ENCODE measurements at regions not wholly inside any gene's neighbourhood (a gene's known extent, or its start where the extent isn't known, plus 50 kb on each side); places are given as distances from the start of the nearest gene placed in this dataset.

DNA sequence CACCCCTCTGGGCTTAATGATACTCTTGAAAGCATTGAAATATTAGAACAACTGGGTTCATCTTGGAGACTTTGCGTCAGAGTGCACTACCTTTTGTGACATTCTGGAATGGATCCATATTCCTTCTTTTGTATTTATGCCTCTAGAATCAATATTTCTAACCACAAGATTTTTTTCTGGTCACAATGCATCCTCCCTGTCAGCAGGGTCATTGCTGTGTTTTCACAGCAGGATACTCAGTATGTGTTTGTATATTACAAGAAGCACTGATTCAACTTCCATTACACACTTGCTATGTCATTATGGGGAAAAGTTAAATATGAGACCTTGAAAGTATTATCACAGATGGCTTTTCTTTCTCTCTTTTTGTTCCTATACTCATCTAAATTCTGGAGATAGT lies 370.0 kb downstream of the HS3ST3B1 start:
- Mint-ChIP-seq H3K27ac (no peak overlapping the region), H3K4me1 (no peaks in the 10 kb centered on the region), H3K27me3 (ENCODE audit: insufficient read depth, low read depth) (peaks cover 2% of the 10 kb centered on the region), H3K36me3 (no peaks in the 10 kb centered on the region), H3K9me3 (peaks cover 2% of the 10 kb centered on the region), H3K4me3 (no peak overlapping the region)
- no peaks in the 10 kb centered on the region for H3K36me3 ChIP-seq
- H4K20me1 ChIP-seq (ENCODE audit: low read depth): no peaks in the 10 kb centered on the region
- H3K27me3 ChIP-seq: no peaks in the 10 kb centered on the region
- H3K4me3 ChIP-seq: no peak overlapping the region
- H2AFZ ChIP-seq (replicated peaks): no peak overlapping the region
- H3K9me3 ChIP-seq (ENCODE audit: low read depth): no peaks in the 10 kb centered on the region
- no peak for DNase-seq (ENCODE audit: low spot score)
- H3K4me1 ChIP-seq: peaks cover 17% of the 10 kb centered on the region
- no peaks in the 10 kb centered on the region for H3K79me2 ChIP-seq (ENCODE audit: low read depth)
- H3F3A ChIP-seq (ENCODE audit: low read depth): no peaks in the 10 kb centered on the region
- no peak overlapping the region for H3K9ac ChIP-seq
- no peak overlapping the region for H3K27ac ChIP-seq
- H3K4me2 ChIP-seq: no peak overlapping the region
- TF ChIP-seq EZH2phosphoT487 (IDR thresholded peaks at IDR 0.05) (no peak), EZH2 (IDR thresholded peaks at IDR 0.05) (no peak)
- TF ChIP-seq, protein P1, sequence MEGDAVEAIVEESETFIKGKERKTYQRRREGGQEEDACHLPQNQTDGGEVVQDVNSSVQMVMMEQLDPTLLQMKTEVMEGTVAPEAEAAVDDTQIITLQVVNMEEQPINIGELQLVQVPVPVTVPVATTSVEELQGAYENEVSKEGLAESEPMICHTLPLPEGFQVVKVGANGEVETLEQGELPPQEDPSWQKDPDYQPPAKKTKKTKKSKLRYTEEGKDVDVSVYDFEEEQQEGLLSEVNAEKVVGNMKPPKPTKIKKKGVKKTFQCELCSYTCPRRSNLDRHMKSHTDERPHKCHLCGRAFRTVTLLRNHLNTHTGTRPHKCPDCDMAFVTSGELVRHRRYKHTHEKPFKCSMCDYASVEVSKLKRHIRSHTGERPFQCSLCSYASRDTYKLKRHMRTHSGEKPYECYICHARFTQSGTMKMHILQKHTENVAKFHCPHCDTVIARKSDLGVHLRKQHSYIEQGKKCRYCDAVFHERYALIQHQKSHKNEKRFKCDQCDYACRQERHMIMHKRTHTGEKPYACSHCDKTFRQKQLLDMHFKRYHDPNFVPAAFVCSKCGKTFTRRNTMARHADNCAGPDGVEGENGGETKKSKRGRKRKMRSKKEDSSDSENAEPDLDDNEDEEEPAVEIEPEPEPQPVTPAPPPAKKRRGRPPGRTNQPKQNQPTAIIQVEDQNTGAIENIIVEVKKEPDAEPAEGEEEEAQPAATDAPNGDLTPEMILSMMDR (IDR thresholded peaks at IDR 0.05): no peak

DNA sequence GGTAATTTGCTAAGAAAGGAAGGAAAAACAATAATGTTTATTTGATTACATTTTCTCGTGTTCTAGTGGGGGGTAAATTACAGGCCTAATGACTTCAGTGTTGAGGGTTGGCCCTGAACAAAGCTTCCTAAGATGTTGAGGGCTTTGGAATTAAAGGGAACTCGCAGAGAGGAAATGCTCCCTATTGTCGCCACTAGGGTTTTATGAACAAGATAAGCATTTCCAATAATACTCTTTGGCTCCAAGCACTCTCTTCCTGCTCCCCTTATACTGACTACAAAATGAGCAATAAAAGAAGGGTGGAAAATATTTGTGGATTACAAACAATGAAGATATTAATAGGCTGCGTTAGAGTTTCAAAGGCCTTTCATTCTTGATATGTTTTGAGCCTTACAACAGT lies 363.6 kb downstream of the HS3ST3B1 start:
- DNase-seq (ENCODE audit: low spot score): peak; percentile 31
- H3K9ac ChIP-seq: no peak overlapping the region
- H3F3A ChIP-seq (ENCODE audit: low read depth): peaks cover 13% of the 10 kb centered on the region
- peaks cover 2% of the 10 kb centered on the region for H3K27me3 Mint-ChIP-seq (ENCODE audit: insufficient read depth, low read depth)
- H3K27ac ChIP-seq: no peak overlapping the region
- H3K27me3 ChIP-seq: no peaks in the 10 kb centered on the region
- H2AFZ ChIP-seq (replicated peaks): no peak overlapping the region
- TF ChIP-seq, protein P1 (IDR thresholded peaks at IDR 0.05): peak; percentile 38
- no peak for TF ChIP-seq EZH2 (IDR thresholded peaks at IDR 0.05)
- H3K9me3 Mint-ChIP-seq: peaks cover 4% of the 10 kb centered on the region
- H3K4me1 Mint-ChIP-seq: no peaks in the 10 kb centered on the region
- no peak overlapping the region for H3K4me3 ChIP-seq
- H3K36me3 ChIP-seq: no peaks in the 10 kb centered on the region
- no peaks in the 10 kb centered on the region for H4K20me1 ChIP-seq (ENCODE audit: low read depth)
- no peaks in the 10 kb centered on the region for H3K79me2 ChIP-seq (ENCODE audit: low read depth)
- no peaks in the 10 kb centered on the region for H3K36me3 Mint-ChIP-seq
- H3K4me3 Mint-ChIP-seq: no peak overlapping the region
- H3K27ac Mint-ChIP-seq: no peak overlapping the region
- H3K9me3 ChIP-seq (ENCODE audit: low read depth): no peaks in the 10 kb centered on the region
- peak overlapping the region; percentile 30 for H3K4me2 ChIP-seq
- H3K4me1 ChIP-seq: peaks cover 24% of the 10 kb centered on the region

DNA sequence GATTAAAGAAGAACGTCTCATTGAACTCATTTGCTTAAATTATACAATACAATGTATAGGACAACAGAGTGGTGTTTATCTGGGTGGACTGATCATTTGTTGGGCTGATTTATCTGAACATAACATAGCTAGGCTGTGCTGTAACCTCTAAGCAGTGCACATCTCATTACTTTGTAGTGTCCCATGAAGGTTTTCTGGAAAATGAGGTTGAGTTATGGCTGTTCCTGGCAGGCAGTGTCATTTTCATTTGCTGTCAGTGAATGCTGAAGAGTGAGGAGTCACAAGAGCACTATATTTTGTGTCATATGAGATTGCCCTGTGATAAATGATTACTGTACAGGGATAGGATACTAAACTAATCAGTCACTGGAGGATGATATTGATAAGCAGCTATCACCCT lies 340.2 kb downstream of the HS3ST3B1 start:
- no peaks in the 10 kb centered on the region for H3K36me3 ChIP-seq
- Mint-ChIP-seq H3K9me3 (peaks cover 6% of the 10 kb centered on the region), H3K27me3 (ENCODE audit: insufficient read depth, low read depth) (no peaks in the 10 kb centered on the region), H3K27ac (peak overlapping the region; percentile 39), H3K4me3 (no peak overlapping the region), H3K4me1 (peaks cover under 1% of the 10 kb centered on the region), H3K36me3 (peaks cover under 1% of the 10 kb centered on the region)
- no peaks in the 10 kb centered on the region for H3K27me3 ChIP-seq
- no peak overlapping the region for H3K27ac ChIP-seq
- H3K9me3 ChIP-seq (ENCODE audit: low read depth): no peaks in the 10 kb centered on the region
- H3K4me2 ChIP-seq: no peak overlapping the region
- no peak for DNase-seq (ENCODE audit: low spot score)
- H2AFZ ChIP-seq (replicated peaks): no peak overlapping the region
- no peak overlapping the region for H3K4me3 ChIP-seq
- TF ChIP-seq EZH2phosphoT487 (IDR thresholded peaks at IDR 0.05): no peak
- H3F3A ChIP-seq (ENCODE audit: low read depth): no peaks in the 10 kb centered on the region
- no peaks in the 10 kb centered on the region for H3K4me1 ChIP-seq
- H3K79me2 ChIP-seq (ENCODE audit: low read depth): no peaks in the 10 kb centered on the region
- no peaks in the 10 kb centered on the region for H4K20me1 ChIP-seq (ENCODE audit: low read depth)
- H3K9ac ChIP-seq: no peak overlapping the region

DNA sequence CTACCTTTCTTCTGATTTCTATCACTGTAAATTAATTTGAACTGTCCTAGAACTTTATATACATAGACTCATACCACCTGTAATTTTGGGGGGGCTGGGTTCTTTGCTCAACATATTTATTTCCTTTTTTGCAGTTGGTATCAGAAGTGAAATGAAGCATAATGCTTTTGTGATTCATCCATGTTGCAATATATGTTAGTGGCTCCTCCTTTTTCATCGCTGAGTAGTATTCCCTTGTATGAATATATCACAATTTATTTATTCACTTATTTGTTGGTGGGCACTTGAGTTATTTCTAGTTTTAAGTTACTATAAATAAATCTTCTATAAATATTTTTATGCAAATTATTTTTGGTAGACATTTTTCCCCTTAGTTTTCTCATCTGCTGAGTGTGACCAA lies 336.4 kb downstream of the HS3ST3B1 start:
- no peaks in the 10 kb centered on the region for H4K20me1 ChIP-seq (ENCODE audit: low read depth)
- peaks cover 2% of the 10 kb centered on the region for H3K9me3 Mint-ChIP-seq
- H3K9ac ChIP-seq: no peak overlapping the region
- H3K27ac ChIP-seq: no peak overlapping the region
- no peaks in the 10 kb centered on the region for H3K36me3 ChIP-seq
- no peaks in the 10 kb centered on the region for H3K36me3 Mint-ChIP-seq
- H3K4me3 Mint-ChIP-seq: no peak overlapping the region
- H3K4me1 Mint-ChIP-seq: no peaks in the 10 kb centered on the region
- no peaks in the 10 kb centered on the region for H3K4me1 ChIP-seq
- H3K4me2 ChIP-seq: no peak overlapping the region
- H3K79me2 ChIP-seq (ENCODE audit: low read depth): no peaks in the 10 kb centered on the region
- H3K27ac Mint-ChIP-seq: no peak overlapping the region
- no peaks in the 10 kb centered on the region for H3K9me3 ChIP-seq (ENCODE audit: low read depth)
- H3K27me3 Mint-ChIP-seq (ENCODE audit: insufficient read depth, low read depth): no peaks in the 10 kb centered on the region
- H3K27me3 ChIP-seq: no peaks in the 10 kb centered on the region
- H3K4me3 ChIP-seq: no peak overlapping the region
- H2AFZ ChIP-seq (replicated peaks): no peak overlapping the region
- TF ChIP-seq EZH2phosphoT487 (IDR thresholded peaks at IDR 0.05): no peak
- TF ChIP-seq EZH2 (IDR thresholded peaks at IDR 0.05): no peak
- TF ChIP-seq, protein P1 (IDR thresholded peaks at IDR 0.05): no peak
- H3F3A ChIP-seq (ENCODE audit: low read depth): no peaks in the 10 kb centered on the region
- no peak for DNase-seq (ENCODE audit: low spot score)
